SK-N-SH treated with all-trans-retinoic acid at 6 μM for 48 hours (cell line): ENCODE measurements at regions not wholly inside any gene's neighbourhood (a gene's known extent, or its start where the extent isn't known, plus 50 kb on each side); places are given as distances from the start of the nearest gene placed in this dataset.

ENCODE experiments used
- BACH2 ChIP-seq: fragments of 250-450 bp; sonication (Bioruptor Pico); IDR thresholded peaks from 2 replicates; pipeline ENCODE4 v1.9.0; 2021; ENCODE audit warnings: mild to moderate bottlenecking, borderline replicate concordance
- RARB ChIP-seq: fragments of 250-450 bp; sonication (Bioruptor Pico); IDR thresholded peaks from 2 replicates; pipeline ENCODE4 v1.8.0; 2021; ENCODE audit warnings: mild to moderate bottlenecking, moderate library complexity
- SNAI2 ChIP-seq: fragments of 250-450 bp; sonication (Bioruptor Pico); IDR thresholded peaks from 2 replicates; pipeline ENCODE4 v1.5.0; 2020; ENCODE audit warnings: mild to moderate bottlenecking, moderate library complexity
- TF ChIP-seq, protein P1 (sequence below): fragments of 250-450 bp; sonication (Bioruptor Pico); IDR thresholded peaks from 2 replicates; pipeline ENCODE4 v1.5.1; 2020; ENCODE audit warnings: low read depth, mild to moderate bottlenecking, moderate library complexity

DNA sequence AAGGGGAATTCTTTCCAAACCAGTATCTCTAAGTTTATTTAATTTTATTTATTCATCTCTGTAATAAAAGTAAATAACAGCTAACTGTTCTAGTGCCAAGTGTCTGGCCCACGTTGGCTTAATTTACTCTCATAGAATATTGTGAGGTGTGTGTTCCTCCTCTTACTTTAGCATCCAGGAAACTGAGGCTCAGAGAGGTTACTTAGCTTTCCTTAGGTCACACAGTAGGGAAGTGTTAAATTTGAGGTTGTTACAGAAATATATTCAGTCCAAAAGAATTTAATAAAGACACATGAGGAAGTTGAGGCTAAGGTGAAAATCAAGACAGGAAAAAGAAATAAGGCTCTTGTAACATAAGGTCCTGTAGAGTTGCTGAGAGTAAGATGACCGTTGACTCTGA is 84.4 kb upstream of the MRPS22 start:
- TF ChIP-seq RARB (CRISPR knock-in tag) (no peak), BACH2 (CRISPR knock-in tag) (no peak), SNAI2 (no peak)
- TF ChIP-seq, protein P1, sequence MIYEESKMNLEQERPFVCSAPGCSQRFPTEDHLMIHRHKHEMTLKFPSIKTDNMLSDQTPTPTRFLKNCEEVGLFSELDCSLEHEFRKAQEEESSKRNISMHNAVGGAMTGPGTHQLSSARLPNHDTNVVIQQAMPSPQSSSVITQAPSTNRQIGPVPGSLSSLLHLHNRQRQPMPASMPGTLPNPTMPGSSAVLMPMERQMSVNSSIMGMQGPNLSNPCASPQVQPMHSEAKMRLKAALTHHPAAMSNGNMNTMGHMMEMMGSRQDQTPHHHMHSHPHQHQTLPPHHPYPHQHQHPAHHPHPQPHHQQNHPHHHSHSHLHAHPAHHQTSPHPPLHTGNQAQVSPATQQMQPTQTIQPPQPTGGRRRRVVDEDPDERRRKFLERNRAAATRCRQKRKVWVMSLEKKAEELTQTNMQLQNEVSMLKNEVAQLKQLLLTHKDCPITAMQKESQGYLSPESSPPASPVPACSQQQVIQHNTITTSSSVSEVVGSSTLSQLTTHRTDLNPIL (CRISPR knock-in tag): no peak
